ENCODE measurements at regions not wholly inside any gene's neighbourhood (a gene's known extent, or its start where the extent isn't known, plus 50 kb on each side); places are given as distances from the start of the nearest gene placed in this dataset.

DNA sequence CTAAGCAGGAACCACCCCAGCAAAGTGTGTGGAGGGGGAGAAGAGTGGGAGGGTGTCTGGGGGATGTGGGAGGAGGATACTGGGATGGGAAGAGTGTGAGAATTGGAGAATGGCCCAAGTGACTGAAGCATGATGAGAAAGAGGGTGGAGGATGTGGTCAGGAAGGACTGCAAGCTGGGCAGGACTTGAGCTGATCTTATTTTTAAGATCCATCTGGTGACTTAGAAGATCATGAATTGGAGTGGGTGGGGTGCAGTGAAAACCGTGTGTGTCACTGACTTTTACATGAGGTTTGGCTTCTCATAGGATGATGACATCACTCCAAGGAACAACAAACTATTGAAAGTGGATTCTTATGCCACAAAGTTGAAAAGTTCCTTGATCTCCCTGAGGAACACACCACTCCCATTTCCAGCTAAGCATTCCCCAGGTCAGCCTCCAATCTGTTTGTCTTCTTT, 287.5 kb downstream of the GALC start:
- TF ChIP-seq, protein P1, sequence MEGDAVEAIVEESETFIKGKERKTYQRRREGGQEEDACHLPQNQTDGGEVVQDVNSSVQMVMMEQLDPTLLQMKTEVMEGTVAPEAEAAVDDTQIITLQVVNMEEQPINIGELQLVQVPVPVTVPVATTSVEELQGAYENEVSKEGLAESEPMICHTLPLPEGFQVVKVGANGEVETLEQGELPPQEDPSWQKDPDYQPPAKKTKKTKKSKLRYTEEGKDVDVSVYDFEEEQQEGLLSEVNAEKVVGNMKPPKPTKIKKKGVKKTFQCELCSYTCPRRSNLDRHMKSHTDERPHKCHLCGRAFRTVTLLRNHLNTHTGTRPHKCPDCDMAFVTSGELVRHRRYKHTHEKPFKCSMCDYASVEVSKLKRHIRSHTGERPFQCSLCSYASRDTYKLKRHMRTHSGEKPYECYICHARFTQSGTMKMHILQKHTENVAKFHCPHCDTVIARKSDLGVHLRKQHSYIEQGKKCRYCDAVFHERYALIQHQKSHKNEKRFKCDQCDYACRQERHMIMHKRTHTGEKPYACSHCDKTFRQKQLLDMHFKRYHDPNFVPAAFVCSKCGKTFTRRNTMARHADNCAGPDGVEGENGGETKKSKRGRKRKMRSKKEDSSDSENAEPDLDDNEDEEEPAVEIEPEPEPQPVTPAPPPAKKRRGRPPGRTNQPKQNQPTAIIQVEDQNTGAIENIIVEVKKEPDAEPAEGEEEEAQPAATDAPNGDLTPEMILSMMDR (IDR thresholded peaks at IDR 0.05), result no peak
- TF ChIP-seq POLR2AphosphoS5 (IDR thresholded peaks at IDR 0.05) (no peak), POLR2A (IDR thresholded peaks at IDR 0.05) (no peak)

All from breast epithelium (tissue), 3 donors.